Stimulated activated memory B cell treated with anti-CD40 and anti-IgM and Interleukin-4, amounts not matched to agents 10 μg/mL and 1 μg/mL and 100 μg/mL, for 72 hours (primary cell): ENCODE measurements at regions not wholly inside any gene's neighbourhood (a gene's known extent, or its start where the extent isn't known, plus 50 kb on each side); places are given as distances from the start of the nearest gene placed in this dataset.
"Not testable (repeated sequence)": the region's sequence is repeated elsewhere in the genome, so short reads cannot be mapped to it uniquely, and the experiment has no call there.

Source experiments
- ATAC-seq: fragments of 150-1000 bp; cut with Tn5 transposase; 2 replicates; pipeline ENCODE4 v1.10.0; 2021
- H3K27ac Mint-ChIP-seq: one replicate; pipeline ENCODE4 v1.8.0; 2022; ENCODE audit warnings: mild to moderate bottlenecking, mixed read lengths
- H3K27me3 Mint-ChIP-seq: one replicate; pipeline ENCODE4 v1.8.0; 2022; ENCODE audit warnings: mixed read lengths
- H3K36me3 Mint-ChIP-seq: one replicate; pipeline ENCODE4 v1.8.0; 2022; ENCODE audit warnings: mixed read lengths
- H3K4me1 Mint-ChIP-seq: one replicate; pipeline ENCODE4 v1.8.0; 2022; ENCODE audit warnings: mixed read lengths
- H3K4me3 Mint-ChIP-seq: one replicate; pipeline ENCODE4 v1.8.0; 2022; ENCODE audit warnings: mild to moderate bottlenecking, moderate library complexity, mixed read lengths
- H3K9me3 Mint-ChIP-seq: one replicate; pipeline ENCODE4 v1.8.0; 2022; ENCODE audit warnings: mixed read lengths

DNA sequence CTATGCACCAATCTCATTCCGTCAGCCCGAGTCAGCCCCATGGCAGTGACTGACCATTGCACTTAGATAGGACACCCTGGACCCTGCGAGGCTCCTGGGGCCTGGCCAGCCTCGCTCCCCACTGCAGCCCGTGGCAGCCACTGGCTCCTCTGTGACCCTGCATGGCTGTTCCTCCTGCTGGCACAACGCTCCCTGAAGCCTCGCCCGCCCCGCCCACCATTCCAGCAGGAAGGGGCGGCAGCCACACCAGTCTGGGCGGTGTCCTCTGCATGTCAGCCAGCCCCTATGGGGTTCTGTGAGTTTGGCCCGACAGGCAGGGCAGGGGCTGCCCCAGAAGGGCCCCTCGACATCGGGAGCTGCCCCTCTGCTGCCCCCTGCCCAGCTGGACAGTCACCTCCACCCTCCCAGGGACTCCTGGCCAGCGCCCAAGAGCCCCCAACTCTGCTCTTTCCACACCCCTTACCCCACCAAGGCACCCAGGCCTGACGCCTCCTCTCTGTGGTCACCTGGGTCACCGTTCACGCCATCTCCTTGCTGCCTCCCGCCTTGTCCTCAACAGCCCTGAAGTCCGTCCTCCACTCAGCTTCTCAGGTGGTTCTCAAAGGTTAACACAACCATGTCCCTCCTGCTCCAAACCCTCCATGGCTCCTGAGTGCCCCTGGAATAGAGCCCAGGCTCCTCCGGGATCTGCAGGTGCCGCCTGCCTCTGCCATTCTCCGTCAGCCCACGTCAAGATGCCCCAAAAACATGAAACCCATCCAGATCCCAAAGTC lies 103.5 kb downstream of the MICALL2 start:
- Mint-ChIP-seq H3K27me3 (peaks cover 45% of the 10 kb centered on the region), H3K9me3 (no peaks in the 10 kb centered on the region), H3K36me3 (no peaks in the 10 kb centered on the region), H3K4me1 (no peaks in the 10 kb centered on the region), H3K4me3 (no peak overlapping the region), H3K27ac (no peak overlapping the region)
- ATAC-seq = no peak

GRCh38 chr7:1356853-1357252 lies 102.4 kb downstream of the MICALL2 start:
- H3K27ac Mint-ChIP-seq, H3K4me3 Mint-ChIP-seq, ATAC-seq, H3K9me3 Mint-ChIP-seq, H3K36me3 Mint-ChIP-seq, H3K4me1 Mint-ChIP-seq: not testable (repeated sequence)
- H3K27me3 Mint-ChIP-seq = peaks cover 35% of the 10 kb centered on the region

DNA sequence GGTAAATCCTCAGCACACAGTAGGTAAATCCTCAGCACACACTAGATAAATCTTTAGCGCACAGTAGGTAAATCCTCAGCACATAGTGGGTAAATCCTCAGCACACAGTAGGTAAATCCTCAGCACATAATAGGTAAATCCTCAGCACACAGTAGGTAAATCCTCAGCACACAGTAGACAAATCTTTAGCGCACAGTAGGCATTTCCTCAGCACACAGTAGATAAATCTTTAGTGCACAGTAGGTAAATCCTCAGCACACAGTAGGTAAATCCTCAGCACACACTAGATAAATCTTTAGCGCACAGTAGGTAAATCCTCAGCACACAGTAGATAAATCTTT lies 102.0 kb downstream of the MICALL2 start:
- not testable (repeated sequence) for H3K36me3 Mint-ChIP-seq, ATAC-seq, H3K27ac Mint-ChIP-seq, H3K4me3 Mint-ChIP-seq, H3K9me3 Mint-ChIP-seq, H3K4me1 Mint-ChIP-seq
- peaks cover 34% of the 10 kb centered on the region for H3K27me3 Mint-ChIP-seq

DNA sequence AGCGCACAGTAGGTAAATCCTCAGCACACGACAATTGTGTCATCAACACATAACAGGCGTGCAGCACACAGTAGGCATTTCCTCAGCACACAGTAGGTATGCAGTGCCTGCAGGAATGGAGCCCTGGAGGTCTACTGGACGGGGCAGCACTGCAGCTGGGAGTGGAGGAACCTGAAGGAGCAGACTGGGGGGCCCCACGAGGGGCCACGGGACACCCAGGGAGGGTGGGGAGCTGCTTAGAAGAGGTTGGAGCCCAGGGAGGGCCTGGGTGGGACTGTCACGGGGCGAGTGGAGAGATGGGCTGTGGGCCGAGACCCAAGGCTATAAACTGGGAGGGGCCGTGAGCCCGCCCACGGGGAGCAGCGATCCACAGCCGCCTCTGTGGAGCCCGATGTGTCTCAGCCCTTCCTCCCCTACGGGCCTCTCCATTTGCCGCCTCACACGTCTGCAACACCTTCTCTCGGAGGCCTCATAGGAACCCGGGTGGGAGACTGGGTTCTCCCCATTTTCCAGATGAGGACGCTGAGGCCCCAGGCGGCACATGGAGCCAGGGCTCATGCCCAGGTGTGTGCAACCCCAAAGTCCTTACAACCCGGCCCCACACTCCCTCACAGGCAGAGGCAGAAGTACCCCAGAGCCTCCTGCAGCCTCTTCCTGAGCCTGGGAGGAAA lies 101.5 kb downstream of the MICALL2 start:
- H3K27ac Mint-ChIP-seq = no peak overlapping the region
- peaks cover 34% of the 10 kb centered on the region for H3K27me3 Mint-ChIP-seq
- ATAC-seq = no peak
- no peaks in the 10 kb centered on the region for H3K9me3 Mint-ChIP-seq
- H3K4me3 Mint-ChIP-seq = no peak overlapping the region
- H3K4me1 Mint-ChIP-seq = no peaks in the 10 kb centered on the region
- no peaks in the 10 kb centered on the region for H3K36me3 Mint-ChIP-seq

DNA sequence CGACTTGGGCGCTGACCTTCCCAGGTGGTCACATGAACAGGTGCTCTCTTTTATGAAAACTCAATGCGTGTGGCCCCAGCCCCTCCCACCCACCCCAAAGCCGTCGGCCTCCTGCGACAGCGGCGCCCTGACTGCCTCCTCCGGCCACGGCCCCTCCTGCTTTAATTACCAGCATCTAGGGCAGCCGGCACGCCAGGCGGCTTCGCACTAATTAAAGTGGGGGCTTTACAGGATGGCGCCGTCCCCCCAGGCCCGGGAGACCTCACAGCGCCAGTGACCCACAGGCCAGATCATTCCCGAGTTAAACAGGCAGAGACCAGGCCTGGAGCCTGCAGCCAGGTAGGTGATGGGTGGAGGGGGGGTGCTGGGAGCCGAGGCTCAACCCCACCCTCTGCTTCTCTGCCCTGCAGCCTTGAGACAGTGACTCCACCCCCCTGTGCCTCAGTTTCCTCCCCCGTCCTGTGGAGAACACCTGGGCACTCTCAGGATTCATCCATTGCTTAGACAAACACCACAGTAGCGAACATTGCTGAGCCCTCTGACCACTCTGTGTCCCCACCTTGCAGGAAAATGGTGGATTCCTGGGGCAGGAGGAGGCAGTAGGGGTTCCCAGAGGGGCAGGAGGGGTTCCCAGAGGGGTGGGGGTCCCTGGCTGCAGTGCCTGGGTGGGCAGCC lies 100.8 kb downstream of the MICALL2 start:
- Mint-ChIP-seq H3K27ac (no peak overlapping the region), H3K36me3 (no peaks in the 10 kb centered on the region)

DNA sequence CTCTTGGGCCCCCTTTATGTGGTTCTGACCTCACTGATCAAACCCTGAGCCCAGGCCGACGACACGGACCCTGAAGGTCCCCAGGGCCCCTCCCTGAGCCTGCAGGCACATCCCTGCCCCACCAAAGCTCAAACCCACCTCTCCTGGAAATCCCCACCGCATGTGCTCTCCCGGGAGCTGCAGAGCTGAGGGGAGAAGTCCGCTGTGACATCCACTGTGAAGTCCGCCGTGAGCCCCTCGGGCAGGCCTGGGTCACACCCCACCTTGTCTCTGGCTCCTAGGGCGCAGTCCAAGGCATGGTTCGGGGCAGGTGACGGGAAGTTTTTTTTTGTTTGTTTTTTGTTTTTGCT lies 100.2 kb downstream of the MICALL2 start:
- H3K27ac Mint-ChIP-seq = no peak overlapping the region
- no peak for ATAC-seq
- no peaks in the 10 kb centered on the region for H3K4me1 Mint-ChIP-seq
- peaks cover 3% of the 10 kb centered on the region for H3K9me3 Mint-ChIP-seq
- no peak overlapping the region for H3K4me3 Mint-ChIP-seq
- H3K27me3 Mint-ChIP-seq = peaks cover 31% of the 10 kb centered on the region
- no peaks in the 10 kb centered on the region for H3K36me3 Mint-ChIP-seq

More for the DNA sequence above, 100.8 kb downstream of the MICALL2 start:
- H3K9me3 Mint-ChIP-seq = no peaks in the 10 kb centered on the region
- H3K27me3 Mint-ChIP-seq = peaks cover 34% of the 10 kb centered on the region
- H3K4me3 Mint-ChIP-seq = no peak overlapping the region
- H3K4me1 Mint-ChIP-seq = no peaks in the 10 kb centered on the region
- ATAC-seq = no peak

- Mint-ChIP-seq H3K27ac (no peak overlapping the region), H3K4me3 (no peak overlapping the region), H3K4me1 (no peaks in the 10 kb centered on the region)
Observed at GRCh38 chr7:1359681-1360485, 99.4 kb downstream of the MICALL2 start.

DNA sequence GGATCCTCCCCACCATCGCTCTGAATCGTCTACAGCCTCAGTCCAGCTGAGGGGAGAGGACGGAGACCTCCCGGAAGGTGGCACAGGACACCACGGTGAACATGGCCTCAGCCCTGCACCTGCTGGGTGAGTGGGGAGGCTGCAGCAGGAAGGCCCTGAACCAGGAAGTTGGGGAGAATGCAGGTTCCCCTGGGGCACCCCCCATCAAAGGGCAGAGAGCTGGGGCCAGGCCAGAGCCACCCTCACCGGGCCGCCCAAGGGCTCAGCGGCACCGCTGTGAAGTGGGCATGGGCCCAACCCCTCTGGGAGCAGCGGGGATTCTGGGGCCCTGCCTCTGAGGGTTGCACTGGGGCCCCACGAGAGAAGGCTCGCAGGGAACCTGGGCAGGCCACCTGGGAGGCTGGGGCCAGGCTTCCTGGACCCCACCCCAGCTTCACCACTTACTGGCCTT lies 98.7 kb downstream of the MICALL2 start:
- peaks cover 38% of the 10 kb centered on the region for H3K27me3 Mint-ChIP-seq
- H3K36me3 Mint-ChIP-seq = no peaks in the 10 kb centered on the region
- no peaks in the 10 kb centered on the region for H3K4me1 Mint-ChIP-seq
- no peak overlapping the region for H3K4me3 Mint-ChIP-seq
- H3K27ac Mint-ChIP-seq = no peak overlapping the region
- peaks cover 5% of the 10 kb centered on the region for H3K9me3 Mint-ChIP-seq
- ATAC-seq = peak; percentile 18

More at GRCh38 chr7:1359681-1360485, 99.4 kb downstream of the MICALL2 start:
- no peaks in the 10 kb centered on the region for H3K36me3 Mint-ChIP-seq
- H3K27me3 Mint-ChIP-seq = peaks cover 35% of the 10 kb centered on the region
- peaks cover 3% of the 10 kb centered on the region for H3K9me3 Mint-ChIP-seq
- ATAC-seq = peak; percentile 5

DNA sequence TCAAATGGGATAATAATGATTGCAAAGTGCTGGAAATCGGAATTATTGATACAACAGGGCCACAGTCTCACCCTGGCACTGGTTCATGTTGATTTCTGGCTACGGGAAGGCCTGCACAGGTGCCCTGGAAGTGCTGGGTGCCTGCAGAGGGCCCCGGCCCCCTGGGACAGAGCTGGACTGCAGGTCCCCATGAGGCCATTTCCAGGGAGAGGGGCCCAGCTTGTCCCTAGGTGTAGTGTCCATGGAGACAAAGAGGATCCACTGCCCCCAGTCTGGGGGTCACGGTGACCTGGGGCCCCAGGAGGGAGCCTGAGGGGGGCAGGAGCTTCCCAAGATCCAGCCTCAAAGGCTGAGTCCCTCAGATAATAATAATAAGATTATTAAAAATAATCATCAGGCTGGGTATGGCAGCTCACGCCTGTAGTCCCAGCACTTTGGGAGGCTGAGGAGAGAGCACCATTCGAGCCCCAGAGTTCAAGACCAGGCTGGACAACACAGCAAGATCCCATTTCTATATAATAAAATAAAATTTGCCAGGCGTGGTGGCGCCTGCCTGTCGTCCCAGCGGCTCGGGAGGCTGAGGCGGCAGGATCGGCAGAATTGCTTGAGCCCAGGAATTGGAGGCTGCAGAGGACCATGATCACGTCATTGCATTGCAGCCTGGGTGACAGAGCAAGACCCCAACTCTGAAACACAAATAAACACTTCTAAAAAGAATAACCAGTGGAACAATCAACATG lies 98.1 kb downstream of the MICALL2 start:
- Mint-ChIP-seq H3K27ac (no peak overlapping the region), H3K27me3 (peaks cover 38% of the 10 kb centered on the region), H3K4me3 (no peak overlapping the region), H3K9me3 (peaks cover 10% of the 10 kb centered on the region), H3K36me3 (no peaks in the 10 kb centered on the region), H3K4me1 (no peaks in the 10 kb centered on the region)
- ATAC-seq = no peak

GRCh38 chr7:1361756-1362125 lies 97.5 kb downstream of the MICALL2 start:
- ATAC-seq = no peak
- no peaks in the 10 kb centered on the region for H3K4me1 Mint-ChIP-seq
- peaks cover 38% of the 10 kb centered on the region for H3K27me3 Mint-ChIP-seq
- H3K4me3 Mint-ChIP-seq = no peak overlapping the region
- no peaks in the 10 kb centered on the region for H3K36me3 Mint-ChIP-seq
- no peak overlapping the region for H3K27ac Mint-ChIP-seq
- peaks cover 11% of the 10 kb centered on the region for H3K9me3 Mint-ChIP-seq

DNA sequence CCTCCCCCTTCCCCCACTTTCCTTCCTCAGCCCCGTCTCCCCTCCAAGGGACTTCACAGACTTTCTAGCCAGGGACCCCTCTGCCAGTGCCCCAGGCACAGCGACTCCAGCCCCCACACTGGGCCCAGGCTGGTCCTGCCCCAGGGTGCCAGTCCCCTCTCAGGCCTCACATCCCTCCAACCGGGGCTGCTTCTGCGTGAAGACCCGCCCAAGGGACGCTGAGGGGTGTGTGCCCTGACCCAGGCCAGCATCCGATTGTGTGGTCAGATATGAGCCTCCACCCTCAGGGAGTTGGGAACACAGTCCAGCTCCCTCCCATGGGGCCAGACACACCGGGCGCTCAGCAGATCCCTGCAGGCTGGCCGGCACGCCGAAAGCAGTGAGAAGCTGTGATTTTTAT lies 97.0 kb downstream of the MICALL2 start:
- Mint-ChIP-seq H3K27me3 (peaks cover 43% of the 10 kb centered on the region), H3K4me3 (no peak overlapping the region), H3K9me3 (peaks cover 11% of the 10 kb centered on the region), H3K4me1 (peaks cover 5% of the 10 kb centered on the region), H3K27ac (no peak overlapping the region), H3K36me3 (no peaks in the 10 kb centered on the region)
- no peak for ATAC-seq

GRCh38 chr7:1364068-1364905 lies 95.0 kb downstream of the MICALL2 start:
- no peak for ATAC-seq
- Mint-ChIP-seq H3K9me3 (peaks cover 11% of the 10 kb centered on the region), H3K27ac (no peak overlapping the region), H3K36me3 (no peaks in the 10 kb centered on the region), H3K4me1 (peaks cover 18% of the 10 kb centered on the region), H3K4me3 (no peak overlapping the region), H3K27me3 (peaks cover 63% of the 10 kb centered on the region)

DNA sequence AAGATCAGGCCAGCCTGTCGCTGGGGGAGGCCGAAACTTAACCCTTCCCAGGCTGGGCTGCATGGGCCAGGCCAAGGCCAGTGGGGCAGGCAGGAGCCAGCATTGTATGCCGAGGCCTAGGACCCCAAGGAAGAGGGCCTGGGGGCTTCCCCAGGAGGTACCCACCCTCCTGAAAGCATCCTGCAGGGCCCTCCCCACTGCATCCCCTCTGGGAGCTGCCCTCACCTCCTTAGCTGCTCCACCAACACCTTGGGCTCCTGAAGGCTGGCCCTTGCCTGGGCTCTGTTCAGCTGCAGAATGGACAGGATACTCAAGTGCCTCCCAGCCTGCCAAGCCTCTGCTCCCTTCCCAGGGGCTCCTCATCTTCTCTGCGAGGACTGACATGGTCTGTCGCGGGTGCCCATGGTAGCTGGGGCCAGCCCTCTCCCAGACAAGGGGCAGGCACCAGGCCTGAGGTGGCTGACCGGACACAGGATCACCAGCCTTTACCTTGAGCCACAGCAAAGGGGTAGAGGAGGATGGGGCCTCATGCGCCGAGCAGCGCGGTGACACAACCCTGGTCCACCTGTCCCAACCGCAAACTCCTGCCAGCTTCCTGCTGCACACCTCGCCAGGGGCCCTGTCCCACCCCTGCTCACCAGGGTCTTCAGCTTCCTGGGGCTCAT lies 94.2 kb downstream of the MICALL2 start:
- Mint-ChIP-seq H3K4me3 (no peak overlapping the region), H3K9me3 (peaks cover 11% of the 10 kb centered on the region), H3K36me3 (no peaks in the 10 kb centered on the region), H3K4me1 (peaks cover 18% of the 10 kb centered on the region), H3K27ac (no peak overlapping the region), H3K27me3 (peaks cover 68% of the 10 kb centered on the region)
- no peak for ATAC-seq
